HG03159 (cell line): ENCODE measurements at regions not wholly inside any gene's neighbourhood (a gene's known extent, or its start where the extent isn't known, plus 50 kb on each side); places are given as distances from the start of the nearest gene placed in this dataset.
"Not testable (repeated sequence)": the region's sequence is repeated elsewhere in the genome, so short reads cannot be mapped to it uniquely, and the experiment has no call there.

ENCODE experiments used
- ATAC-seq: cut with Tn5 transposase; IDR thresholded peaks from one replicate; pipeline ENCODE4 v1.9.1; 2021; ENCODE audit warnings: mild to moderate bottlenecking, moderate library complexity; ENCODE audit not compliant: unreplicated experiment

DNA sequence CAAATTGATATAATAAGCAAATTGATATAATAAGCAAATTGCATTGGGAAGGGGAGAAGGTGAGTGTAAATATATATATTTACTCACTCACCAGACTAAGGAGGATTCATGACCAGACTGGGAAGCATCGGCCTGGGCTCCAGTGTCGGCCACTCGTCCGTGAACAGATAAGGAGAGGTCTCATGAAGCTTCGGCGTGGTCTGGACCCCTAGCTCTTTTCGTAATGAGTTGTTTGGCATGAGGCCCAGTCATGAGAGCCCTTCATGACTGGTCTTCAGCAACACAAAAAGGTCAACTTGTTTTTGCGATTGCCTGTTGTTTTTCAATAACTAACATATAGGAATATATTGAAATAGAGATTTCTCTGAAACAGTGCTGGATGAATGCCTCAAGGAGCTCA is 222.9 kb upstream of the KCNK2 start:
- no peak for ATAC-seq

DNA sequence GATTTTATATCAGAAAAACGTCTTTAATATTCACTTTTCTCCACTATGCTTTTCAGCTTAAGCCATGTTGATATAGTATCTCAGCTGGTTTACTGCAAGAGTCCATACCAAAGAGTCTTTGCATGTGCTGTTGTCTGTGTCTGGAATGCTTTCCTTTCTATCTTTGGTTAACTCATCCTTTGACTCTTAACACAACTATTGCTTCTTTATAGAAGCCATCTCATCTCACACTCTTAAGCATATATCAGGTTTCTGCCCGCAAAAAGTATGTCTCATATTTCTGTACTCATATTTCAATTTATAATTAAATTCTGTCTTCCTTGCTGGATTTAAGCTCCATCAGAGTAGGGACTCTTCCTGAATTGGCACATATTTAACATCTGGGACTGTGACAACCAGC is 220.9 kb upstream of the KCNK2 start:
- ATAC-seq = no peak

DNA sequence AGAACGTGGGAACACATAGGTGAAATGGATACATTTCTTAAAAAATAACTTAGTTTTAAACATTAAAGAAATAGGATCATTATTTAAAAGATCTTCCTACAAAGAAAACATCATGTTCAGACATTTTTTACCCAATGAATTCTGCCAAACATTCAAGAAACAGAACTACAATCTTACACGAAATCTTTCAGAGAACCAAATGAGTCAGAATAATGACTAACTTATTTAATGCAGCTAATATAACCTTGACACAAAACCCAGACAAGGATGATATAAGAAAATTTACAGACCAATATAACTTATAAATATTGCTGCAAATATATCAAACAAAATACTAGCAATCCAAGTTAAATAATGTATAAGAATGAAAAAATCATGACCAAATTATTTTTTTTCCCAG is 220.1 kb upstream of the KCNK2 start:
- no peak for ATAC-seq

DNA sequence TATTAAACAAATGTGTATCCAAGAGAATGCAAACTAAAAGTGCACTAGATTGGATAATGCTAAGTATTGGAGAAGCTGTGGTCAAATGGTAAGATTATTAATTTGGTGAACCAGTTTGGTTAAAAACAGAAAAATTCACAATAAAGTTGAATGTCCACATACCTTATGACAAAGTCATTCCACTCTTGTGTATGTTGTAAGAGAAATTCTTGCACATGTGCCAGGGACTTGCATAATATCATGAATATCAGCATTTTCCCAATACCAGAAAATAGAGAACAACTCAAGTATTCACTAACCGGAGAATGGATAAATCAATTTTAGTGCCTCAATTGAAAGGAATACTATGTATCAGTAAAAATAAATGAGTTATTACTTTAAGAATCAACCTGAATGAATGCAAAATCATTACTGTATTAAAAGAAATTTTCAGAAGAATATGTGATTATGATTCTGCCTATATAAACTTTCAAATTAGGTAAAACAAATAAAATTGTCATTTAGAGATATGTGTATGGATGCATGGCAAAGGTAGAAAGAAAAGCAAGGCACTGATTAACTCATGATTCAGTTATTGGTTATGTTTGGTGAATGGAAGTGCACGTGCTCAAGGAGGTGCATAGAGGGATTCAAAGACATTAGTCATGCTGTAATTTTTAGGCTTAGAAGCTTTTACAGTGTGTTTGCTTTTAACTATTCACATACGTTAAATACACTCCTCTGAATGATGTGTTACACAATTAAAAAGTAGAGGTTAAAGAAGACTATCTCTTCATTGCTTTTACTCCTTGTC is 217.4 kb upstream of the KCNK2 start:
- ATAC-seq = no peak

DNA sequence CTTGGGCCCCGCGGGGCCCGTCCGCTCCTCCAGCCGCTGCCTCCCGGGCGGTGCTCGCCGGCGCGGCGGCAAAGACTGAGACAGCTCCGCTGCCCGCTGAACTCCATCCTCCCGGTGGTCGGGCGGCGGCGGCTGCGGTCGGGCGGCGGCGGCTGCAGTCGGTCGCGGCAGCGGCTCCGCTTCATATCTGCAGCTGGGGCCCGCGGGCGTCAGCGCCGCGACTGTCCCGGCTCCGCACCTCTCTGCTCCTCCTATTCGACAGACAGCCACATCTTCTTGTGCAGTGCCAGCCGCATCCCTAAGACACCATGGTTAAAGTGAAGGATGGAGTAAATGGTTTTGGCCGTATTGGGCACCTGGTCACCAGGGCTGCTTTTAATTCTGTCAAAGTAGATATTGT is 212.1 kb upstream of the KCNK2 start:
- not testable (repeated sequence) for ATAC-seq

DNA sequence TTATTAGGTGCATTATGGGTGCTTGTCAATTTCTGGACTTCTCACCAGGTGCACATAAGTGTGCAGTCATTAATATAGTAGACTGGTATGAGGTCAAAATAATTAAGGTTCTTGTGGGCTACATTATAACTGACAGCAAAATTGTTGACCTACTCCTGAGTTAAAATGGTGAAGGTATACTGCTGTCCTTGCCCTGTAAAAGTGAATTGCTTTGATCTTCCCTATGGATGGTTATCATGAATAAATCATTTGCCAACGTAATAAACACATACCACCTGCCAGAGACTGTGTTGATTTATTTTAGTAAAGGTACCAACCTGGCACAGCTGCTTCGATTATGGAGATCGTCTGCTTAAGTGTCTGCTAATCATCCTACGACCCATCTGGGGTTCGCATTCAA is 201.6 kb upstream of the KCNK2 start:
- no peak for ATAC-seq

DNA sequence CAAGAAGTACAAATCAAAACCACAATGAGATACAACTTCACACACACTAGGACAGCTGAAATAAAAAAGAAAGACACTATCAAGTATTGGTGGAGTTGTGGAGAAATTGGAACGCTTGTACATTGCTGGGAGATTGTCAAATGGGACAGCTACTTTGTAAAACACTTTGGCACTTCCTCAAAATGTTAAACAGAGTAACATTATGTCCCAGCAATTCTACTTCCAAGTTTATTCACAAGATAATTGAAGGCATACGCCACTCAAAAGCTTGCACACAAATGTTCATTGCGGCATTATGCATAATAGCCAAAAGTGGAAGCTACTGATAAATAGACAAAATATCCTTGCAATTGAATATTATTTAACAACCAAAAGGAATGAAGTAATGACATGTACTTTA is 199.9 kb upstream of the KCNK2 start:
- no peak for ATAC-seq

DNA sequence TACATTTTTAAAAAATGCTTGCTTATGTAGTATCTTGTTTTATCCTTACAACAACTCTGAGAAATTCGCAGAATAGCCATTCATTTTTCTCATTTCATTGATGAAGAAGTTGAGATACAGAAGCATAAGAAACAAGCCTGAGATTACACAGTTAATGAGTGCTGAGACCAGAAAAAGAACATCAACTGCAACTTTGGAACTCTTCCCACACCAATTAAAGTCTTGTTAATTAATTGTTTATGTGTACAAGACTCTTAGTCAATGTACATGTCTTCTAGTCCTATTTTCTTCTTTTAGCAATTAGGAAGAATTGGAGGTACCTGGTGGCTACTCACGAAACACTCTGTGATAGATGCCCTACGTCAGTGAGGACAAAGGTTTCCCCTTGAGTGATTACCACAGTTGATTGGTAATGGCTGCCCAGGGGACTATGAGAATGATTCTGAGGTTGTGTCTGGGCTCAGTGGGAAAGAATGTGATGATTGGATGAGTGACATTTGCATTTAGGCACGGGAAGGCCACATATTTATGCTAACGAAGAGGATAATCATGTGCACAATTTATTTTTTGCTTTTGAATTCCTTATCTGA is 187.4 kb upstream of the KCNK2 start:
- ATAC-seq = no peak

DNA sequence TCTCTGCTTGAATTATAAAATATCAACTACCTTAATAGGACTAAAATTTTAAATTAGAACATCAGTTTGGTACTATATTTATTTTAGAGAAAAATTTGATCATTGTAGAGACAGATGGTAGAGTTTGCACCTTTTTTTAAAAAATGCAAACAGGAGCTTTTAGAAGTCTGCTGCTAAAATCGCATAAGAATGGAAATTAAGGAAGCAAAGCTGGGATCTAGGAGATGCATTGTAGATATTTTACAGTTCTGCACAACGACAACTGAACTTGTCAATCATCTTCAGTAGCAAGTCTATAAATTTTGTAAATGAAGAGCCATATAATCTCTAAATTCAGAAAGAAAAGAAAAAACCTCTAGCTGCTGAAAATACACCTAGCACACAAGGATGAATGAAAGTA is 185.6 kb upstream of the KCNK2 start:
- no peak for ATAC-seq

DNA sequence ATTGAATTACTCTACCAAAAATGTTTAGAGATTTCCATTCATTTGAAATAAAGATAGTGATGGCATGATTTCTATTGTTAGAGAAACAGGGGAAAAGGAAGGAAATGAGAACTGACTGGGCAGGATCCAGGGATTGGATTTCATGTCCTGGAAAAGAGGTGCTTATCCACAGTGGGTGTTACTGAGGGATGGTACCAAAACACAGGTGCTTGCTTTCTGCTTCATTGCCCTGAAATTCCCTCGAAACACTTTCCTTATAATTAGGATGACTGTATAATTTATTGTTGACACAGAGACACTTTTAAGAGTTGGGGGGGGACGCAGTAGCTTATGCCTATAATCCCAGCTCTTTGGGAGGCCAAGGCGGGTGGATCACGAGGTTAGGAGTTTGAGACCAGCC is 185.0 kb upstream of the KCNK2 start:
- no peak for ATAC-seq

DNA sequence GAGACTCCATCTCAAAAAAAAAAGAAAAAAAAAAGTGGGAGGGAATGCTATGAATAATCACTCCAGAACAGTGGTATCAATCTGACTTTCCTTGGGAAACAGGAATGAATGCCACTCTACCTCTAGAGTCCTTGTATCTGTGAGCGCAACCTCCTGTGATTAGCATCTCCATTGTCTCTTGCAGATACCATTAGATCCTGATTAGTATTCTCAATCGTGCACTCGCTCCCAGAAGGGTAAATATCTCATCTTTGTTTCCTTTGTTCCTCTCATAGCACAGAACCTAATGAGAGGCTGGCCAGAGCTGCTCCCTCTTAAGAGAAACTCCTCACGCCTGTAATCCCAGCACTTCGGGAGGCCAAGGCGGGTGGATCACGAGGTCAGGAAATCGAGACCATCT is 184.4 kb upstream of the KCNK2 start:
- no peak for ATAC-seq

DNA sequence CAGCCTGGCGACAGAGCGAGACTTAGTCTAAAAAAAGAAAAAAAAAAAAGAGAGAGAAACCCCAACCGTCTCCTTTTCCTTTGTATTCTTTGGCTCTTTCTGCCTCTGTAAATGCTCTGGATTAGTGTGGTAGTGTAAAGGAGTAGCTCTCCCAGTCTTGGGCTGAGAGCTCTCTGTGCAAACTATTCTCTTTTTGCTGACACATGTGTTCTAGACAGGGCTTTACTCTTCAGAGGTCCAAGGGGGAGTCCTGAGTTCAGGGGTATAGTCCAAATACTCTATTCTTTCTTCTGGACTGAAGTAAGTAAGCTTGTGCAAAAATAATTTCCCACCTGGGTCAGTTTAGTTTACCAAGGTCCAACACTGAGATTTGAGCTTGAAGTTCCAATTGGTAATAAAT is 183.8 kb upstream of the KCNK2 start:
- ATAC-seq = no peak

DNA sequence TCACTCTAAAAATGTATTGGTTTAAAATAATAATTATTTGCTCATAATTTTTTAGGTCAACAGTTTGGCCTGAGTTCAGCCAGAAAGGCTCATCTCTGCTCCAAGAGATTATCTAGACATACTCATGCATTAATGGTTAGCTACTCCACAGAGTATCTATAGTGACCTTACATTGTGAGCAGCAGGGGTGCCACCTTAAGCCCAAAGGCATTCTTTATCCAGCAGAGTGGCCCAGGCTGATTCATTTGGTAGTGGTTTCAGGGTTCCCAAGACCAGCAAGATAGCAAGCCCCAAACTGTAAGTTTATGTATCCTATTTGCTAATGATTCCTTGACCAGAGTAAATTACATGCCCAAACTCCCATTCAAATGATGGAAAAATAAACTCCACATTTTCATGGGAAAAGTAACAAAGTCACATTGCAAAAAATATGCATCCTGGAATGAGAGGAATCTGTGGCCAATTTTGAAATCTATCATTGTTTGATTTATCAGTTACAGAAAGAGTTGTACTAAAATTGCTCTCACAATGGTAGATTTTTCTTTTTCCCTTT is 182.6 kb upstream of the KCNK2 start:
- ATAC-seq = no peak

DNA sequence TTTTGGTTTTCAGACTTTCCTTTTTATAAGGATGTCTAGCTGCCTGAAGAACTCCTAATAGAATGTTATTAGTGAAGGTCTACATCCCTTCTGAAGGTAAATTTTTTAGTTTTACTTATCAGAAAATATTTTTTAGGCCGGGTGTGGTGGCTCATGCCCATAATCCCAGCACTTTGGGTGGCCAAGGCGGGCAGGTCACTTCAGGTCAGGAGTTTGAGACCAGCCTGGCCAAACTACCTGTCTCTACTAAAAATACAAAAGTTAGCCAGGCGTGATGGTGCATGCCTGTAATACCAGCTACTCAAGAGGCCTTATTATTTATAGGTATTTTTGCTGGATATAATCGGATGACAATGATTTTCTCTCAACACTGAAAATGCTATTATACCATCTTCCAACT is 181.9 kb upstream of the KCNK2 start:
- no peak for ATAC-seq

DNA sequence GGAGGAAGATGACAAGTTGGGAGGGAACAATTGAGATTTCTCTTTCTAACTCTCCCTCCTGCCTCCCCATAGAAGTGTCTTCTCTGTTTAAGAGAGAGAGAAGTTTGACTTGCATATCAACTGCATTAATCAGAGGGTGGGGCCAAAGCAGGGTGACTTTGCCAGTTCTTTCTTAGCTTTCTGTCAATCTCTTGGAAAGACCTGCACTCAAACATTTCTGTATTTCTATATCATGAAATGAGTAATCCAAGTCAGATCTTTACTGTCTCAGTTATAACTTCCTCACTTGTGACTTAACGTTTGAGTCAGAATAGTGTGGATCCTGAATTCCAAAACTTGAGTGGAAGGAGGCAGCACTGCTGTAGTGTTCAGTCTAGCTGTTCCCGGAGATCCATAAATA is 180.8 kb upstream of the KCNK2 start:
- no peak for ATAC-seq

DNA sequence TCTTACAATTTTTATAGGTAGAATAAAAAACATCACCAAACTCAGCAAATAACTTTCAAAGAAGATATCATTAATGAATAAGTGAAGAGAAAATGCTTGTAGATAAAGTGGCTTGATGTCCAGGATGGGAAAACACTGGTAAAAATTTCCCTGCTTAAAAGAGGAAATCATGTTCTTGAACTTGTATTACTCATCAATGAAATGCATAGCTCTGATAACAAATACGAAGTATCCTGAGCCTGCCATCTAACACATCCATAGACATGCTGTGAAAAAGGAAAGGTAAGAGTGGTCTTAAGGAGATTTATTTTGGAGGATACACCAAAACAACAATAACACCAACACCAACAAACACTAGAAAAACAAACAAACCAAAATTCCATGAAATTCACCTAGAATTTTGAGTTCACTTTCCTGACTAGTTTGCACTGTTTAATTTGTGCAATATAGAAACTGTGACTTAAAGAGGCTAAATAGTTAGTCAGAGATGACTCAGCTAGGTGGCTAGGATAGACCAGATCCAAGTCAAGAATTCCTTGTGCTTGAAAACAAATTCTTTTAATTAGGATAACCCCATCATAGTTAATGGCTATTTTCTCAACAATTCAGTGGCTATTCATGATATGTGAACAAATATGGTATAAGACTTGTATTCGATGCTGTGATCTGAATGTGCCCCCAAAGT is 179.8 kb upstream of the KCNK2 start:
- no peak for ATAC-seq

DNA sequence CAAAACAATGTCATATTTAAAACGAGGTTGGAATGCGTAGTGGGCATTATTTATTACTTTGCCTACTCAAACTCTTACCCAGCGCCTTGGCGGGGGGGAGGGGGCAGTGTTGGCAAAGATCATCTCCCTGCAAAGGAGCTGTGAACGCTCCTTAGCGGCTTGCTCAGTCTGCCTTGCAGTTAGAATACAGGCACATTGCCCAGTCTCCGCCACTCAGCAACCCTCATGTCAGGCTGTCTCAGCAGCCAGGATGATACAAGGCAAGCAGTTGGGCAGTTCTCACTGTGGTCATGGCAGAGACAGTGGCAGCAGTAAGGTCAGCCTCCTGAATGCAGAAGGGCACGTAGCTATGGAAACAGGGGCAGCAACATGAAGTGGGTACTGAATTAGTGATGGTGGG is 170.4 kb upstream of the KCNK2 start:
- no peak for ATAC-seq

DNA sequence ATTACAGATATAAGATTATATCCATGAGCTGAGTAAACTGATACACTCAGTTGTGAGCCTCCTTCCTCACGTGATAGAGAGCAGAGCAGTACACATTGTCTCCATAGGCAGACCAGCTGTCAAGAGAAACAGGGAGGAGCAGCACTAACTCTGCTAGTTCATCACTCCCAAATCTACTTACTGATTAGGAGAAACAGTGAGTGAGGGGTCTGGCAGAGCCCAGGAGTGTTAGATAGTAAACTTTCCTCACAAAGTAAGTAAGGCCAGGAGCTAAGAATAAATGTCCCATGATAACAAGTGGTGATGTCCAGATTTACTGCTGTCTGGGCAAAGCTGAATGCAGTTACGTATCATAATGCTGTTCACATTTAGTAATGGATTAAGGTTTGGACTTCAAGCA is 168.6 kb upstream of the KCNK2 start:
- no peak for ATAC-seq

DNA sequence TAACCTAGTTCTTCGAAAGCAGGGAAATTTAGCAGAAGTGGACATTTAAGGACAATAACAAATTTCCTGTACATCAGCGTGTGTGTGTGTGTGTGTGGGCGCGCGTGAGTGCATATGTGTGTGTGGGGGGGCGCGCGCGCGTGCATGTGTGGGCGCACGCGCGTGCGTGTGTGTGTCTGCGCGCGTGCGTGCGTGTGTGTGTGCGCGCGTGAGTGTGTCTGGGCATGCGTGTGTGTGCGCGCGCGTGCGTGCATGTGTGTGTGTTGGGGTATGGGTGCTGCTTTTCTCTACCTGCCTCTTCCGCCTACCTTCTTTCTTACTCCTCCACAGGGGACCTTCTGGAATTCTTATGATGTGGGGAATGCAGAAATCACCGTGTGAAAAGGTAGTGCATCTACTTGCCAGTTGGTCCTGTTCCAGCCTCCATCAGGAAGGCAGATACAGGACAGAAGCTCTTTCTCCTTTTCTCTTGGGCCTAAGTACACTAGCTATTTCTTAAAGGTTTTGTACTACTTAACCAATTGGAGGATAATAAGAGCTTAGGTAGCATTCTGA is 165.4 kb upstream of the KCNK2 start:
- no peak for ATAC-seq

DNA sequence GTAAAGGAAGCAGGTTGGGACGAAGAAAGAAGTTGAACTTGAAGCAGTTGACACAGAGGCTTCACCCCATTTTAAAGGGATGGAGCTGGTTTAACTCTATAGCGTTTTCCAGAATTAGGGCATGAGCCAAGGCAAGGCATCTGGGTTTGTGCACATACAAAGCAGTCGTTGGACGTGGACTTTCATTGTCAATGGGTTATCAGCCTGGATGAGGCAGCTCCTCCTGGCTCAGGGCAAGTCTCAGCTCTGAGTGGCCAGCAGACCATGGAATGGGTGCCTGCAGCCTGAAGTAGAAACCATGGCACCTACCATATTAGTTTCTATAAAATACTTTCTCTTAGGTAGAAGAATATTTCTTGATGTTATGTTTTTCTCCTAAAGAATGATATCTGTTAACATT is 163.8 kb upstream of the KCNK2 start:
- no peak for ATAC-seq

DNA sequence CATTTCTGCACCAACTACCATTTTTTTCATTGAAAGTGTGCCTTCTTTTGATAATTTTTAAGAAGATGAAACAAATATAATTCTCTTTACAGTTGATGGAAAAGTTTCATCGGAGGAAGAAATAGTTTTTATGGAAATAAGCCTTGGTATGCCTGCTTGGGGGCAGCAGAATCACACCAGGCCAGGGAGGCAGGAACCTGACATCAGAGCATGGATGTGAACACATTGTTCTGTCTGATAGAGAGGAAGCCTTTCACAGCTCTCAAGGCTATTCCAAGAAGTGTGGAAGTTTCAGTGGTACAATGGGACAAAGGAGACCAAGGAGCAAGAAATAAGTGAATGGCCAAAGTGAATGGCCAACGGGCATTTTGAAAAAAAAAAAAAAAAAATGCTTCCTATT is 162.2 kb upstream of the KCNK2 start:
- no peak for ATAC-seq
